Neural progenitor cell (in vitro differentiated cells): ENCODE measurements at regions not wholly inside any gene's neighbourhood (a gene's known extent, or its start where the extent isn't known, plus 50 kb on each side); places are given as distances from the start of the nearest gene placed in this dataset.

ENCODE experiments used
- DNase-seq: peaks from one replicate; pipeline ENCODE4 v3.0.0-alpha.2; 2016; ENCODE audit warnings: low spot score
- H2AFZ ChIP-seq: fragments of 200-600 bp; sonication (generic); replicated peaks from 2 replicates; pipeline ENCODE4 v1.6.1; 2016; ENCODE audit warnings: antibody characterized with exemption
- H3F3A ChIP-seq: fragments of 200-600 bp; sonication (generic); 2 replicates; pipeline ENCODE4 v1.6.1; 2016; ENCODE audit warnings: antibody characterized with exemption, low read depth
- H3K27ac ChIP-seq: fragments of 200-600 bp; sonication (generic); 2 replicates; pipeline ENCODE4 v1.5.1; 2016; ENCODE audit warnings: mild to moderate bottlenecking
- H3K27me3 ChIP-seq: fragments of 200-600 bp; sonication (generic); 2 replicates; pipeline ENCODE4 v1.6.1; 2016; ENCODE audit warnings: mild to moderate bottlenecking, moderate library complexity
- H3K36me3 ChIP-seq: fragments of 200-600 bp; sonication (generic); 2 replicates; pipeline ENCODE4 v1.5.1; 2016
- H3K4me1 ChIP-seq: fragments of 200-600 bp; sonication (generic); 2 replicates; pipeline ENCODE4 v1.6.1; 2016; ENCODE audit warnings: mixed run types
- H3K4me2 ChIP-seq: fragments of 200-600 bp; sonication (generic); 2 replicates; pipeline ENCODE4 v1.6.1; 2016
- H3K4me3 ChIP-seq: fragments of 200-600 bp; sonication (generic); 2 replicates; pipeline ENCODE4 v1.5.1; 2016
- H3K79me2 ChIP-seq: fragments of 200-600 bp; sonication (generic); 2 replicates; pipeline ENCODE4 v1.6.1; 2016; ENCODE audit warnings: low read depth
- H3K9ac ChIP-seq: fragments of 200-600 bp; sonication (generic); 2 replicates; pipeline ENCODE4 v1.6.1; 2016
- H3K9me3 ChIP-seq: fragments of 200-600 bp; sonication (generic); 2 replicates; pipeline ENCODE4 v1.5.1; 2016; ENCODE audit warnings: low read depth
- H4K20me1 ChIP-seq: fragments of 200-600 bp; sonication (generic); 2 replicates; pipeline ENCODE4 v1.6.1; 2016; ENCODE audit warnings: low read depth
- H3K27ac Mint-ChIP-seq: 3 replicates; pipeline ENCODE4 v1.8.0; 2021; ENCODE audit warnings: mixed read lengths
- H3K27me3 Mint-ChIP-seq: 2 replicates; pipeline ENCODE4 v1.8.0; 2022; ENCODE audit warnings: low read depth, mild to moderate bottlenecking, inconsistent platforms, moderate library complexity, mixed read lengths; ENCODE audit not compliant: insufficient read depth
- H3K36me3 Mint-ChIP-seq: 3 replicates; pipeline ENCODE4 v1.8.0; 2021; ENCODE audit warnings: mixed read lengths
- H3K4me1 Mint-ChIP-seq: 3 replicates; pipeline ENCODE4 v1.8.0; 2021; ENCODE audit warnings: mixed read lengths
- H3K4me3 Mint-ChIP-seq: 3 replicates; pipeline ENCODE4 v1.8.0; 2021; ENCODE audit warnings: mild to moderate bottlenecking, moderate library complexity, mixed read lengths
- H3K9me3 Mint-ChIP-seq: 3 replicates; pipeline ENCODE4 v1.8.0; 2020; ENCODE audit warnings: mixed read lengths
- EZH2 ChIP-seq: fragments of 200-600 bp; sonication (generic); IDR thresholded peaks from 2 replicates; pipeline ENCODE4 v1.6.1; 2017; ENCODE audit warnings: antibody characterized with exemption, mild to moderate bottlenecking, moderate library complexity
- EZH2phosphoT487 ChIP-seq: fragments of 200-600 bp; sonication (generic); IDR thresholded peaks from 2 replicates; pipeline ENCODE4 v1.6.1; 2017; ENCODE audit warnings: antibody characterized with exemption
- TF ChIP-seq, protein P1 (sequence below): fragments of 200-600 bp; sonication (generic); IDR thresholded peaks from 2 replicates; pipeline ENCODE4 v1.5.1; 2017; ENCODE audit warnings: antibody characterized with exemption, mild to moderate bottlenecking

DNA sequence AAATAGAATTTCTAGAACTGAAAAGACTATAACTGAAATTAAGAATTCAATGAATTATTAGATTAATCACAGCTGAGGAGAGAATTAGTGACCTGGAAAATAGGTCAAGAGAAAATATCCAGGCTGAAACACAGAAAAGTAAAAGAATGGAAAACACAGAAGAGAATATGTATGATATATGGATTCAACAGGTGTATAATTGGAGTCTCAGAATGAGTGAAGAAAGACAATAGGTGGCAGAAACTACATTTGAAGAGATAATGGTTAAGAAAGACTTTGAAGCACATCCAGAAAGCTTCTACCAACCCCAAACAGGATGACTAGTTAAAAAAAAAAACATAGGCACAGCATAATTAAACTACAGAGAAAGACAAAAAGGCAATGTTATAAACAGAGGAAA is 196.2 kb upstream of the ASCC3 start:
- no peak overlapping the region for H3K27ac Mint-ChIP-seq
- TF ChIP-seq EZH2 (no peak), EZH2phosphoT487 (no peak)
- TF ChIP-seq, protein P1, sequence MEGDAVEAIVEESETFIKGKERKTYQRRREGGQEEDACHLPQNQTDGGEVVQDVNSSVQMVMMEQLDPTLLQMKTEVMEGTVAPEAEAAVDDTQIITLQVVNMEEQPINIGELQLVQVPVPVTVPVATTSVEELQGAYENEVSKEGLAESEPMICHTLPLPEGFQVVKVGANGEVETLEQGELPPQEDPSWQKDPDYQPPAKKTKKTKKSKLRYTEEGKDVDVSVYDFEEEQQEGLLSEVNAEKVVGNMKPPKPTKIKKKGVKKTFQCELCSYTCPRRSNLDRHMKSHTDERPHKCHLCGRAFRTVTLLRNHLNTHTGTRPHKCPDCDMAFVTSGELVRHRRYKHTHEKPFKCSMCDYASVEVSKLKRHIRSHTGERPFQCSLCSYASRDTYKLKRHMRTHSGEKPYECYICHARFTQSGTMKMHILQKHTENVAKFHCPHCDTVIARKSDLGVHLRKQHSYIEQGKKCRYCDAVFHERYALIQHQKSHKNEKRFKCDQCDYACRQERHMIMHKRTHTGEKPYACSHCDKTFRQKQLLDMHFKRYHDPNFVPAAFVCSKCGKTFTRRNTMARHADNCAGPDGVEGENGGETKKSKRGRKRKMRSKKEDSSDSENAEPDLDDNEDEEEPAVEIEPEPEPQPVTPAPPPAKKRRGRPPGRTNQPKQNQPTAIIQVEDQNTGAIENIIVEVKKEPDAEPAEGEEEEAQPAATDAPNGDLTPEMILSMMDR = no peak
- Histone ChIP-seq H4K20me1 (no peaks in the 10 kb centered on the region), H2AFZ (no peak overlapping the region), H3K27me3 (no peaks in the 10 kb centered on the region), H3K4me3 (no peak overlapping the region), H3K27ac (no peak overlapping the region), H3K4me2 (no peak overlapping the region), H3K9ac (no peak overlapping the region), H3K36me3 (no peaks in the 10 kb centered on the region), H3K79me2 (no peaks in the 10 kb centered on the region), H3K4me1 (no peaks in the 10 kb centered on the region), H3K9me3 (no peaks in the 10 kb centered on the region), H3F3A (no peaks in the 10 kb centered on the region)
- no peak for DNase-seq
- H3K4me1 Mint-ChIP-seq = no peaks in the 10 kb centered on the region
- H3K9me3 Mint-ChIP-seq = peaks cover 7% of the 10 kb centered on the region
- H3K27me3 Mint-ChIP-seq = peaks cover 2% of the 10 kb centered on the region
- no peak overlapping the region for H3K4me3 Mint-ChIP-seq
- no peaks in the 10 kb centered on the region for H3K36me3 Mint-ChIP-seq

DNA sequence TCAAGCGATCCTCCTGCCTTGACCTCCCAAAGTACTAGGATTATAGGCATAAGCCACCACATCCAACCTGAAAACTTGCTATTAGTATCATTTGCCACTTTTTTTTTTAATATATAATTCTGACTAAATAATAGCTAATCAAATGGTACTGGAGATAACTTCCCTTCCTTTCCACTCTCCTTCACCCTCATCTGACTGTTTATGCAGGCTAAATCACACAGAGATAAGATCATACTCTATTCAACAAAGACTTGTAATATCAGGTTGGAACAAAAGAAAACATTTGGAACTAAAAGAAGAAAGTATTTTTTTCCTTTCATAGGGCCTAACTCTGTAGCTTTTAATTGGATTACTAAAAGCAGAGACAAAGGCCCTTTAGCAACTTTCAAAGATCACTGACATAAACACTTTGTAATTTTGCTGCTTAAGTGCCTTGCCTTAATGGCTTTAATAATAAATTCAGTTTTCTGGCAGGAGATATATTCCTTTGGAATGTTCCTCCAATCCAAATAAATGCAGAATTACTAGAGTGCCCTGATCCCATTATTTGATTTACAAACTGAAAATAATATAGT is 198.7 kb upstream of the ASCC3 start:
- no peaks in the 10 kb centered on the region for H3K36me3 Mint-ChIP-seq
- no peak overlapping the region for H3K4me3 ChIP-seq
- H3K4me1 Mint-ChIP-seq = no peaks in the 10 kb centered on the region
- peaks cover 7% of the 10 kb centered on the region for H3F3A ChIP-seq
- H3K9ac ChIP-seq = no peak overlapping the region
- H3K4me2 ChIP-seq = no peak overlapping the region
- H3K79me2 ChIP-seq = no peaks in the 10 kb centered on the region
- no peak for DNase-seq
- H3K27ac Mint-ChIP-seq = no peak overlapping the region
- H3K9me3 Mint-ChIP-seq = peaks cover 7% of the 10 kb centered on the region
- no peak overlapping the region for H3K27ac ChIP-seq
- H3K4me1 ChIP-seq = peaks cover 18% of the 10 kb centered on the region
- H3K4me3 Mint-ChIP-seq = no peak overlapping the region
- no peaks in the 10 kb centered on the region for H4K20me1 ChIP-seq
- no peak overlapping the region for H2AFZ ChIP-seq
- TF ChIP-seq EZH2phosphoT487 = no peak
- TF ChIP-seq EZH2 = no peak
- TF ChIP-seq, protein P1 = no peak
- no peaks in the 10 kb centered on the region for H3K27me3 ChIP-seq
- no peaks in the 10 kb centered on the region for H3K36me3 ChIP-seq
- no peaks in the 10 kb centered on the region for H3K9me3 ChIP-seq
- H3K27me3 Mint-ChIP-seq = peaks cover 2% of the 10 kb centered on the region

DNA sequence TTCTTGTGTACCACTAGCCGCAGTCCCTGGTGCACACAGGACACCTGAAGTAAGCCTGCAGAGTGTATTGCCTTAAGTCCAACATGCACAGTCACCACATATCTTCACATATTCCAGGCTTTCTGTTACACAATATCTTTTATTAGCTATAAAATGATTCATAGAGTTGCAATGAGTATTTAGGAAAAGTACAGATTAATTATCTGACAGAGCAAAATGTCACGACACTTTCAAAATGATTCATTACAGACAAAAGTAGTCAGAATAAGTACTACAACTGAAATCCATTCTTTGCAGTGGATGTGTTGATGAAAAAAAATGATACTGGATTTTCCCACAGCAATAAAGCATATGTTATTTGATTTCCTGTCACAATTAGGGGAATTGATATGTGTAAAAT is 199.5 kb upstream of the ASCC3 start:
- no peak overlapping the region for H3K4me3 Mint-ChIP-seq
- peaks cover 26% of the 10 kb centered on the region for H3K4me1 ChIP-seq
- TF ChIP-seq, protein P1 = no peak
- TF ChIP-seq EZH2 (no peak), EZH2phosphoT487 (no peak)
- H3K9me3 Mint-ChIP-seq = peaks cover 7% of the 10 kb centered on the region
- no peak overlapping the region for H2AFZ ChIP-seq
- H3K79me2 ChIP-seq = no peaks in the 10 kb centered on the region
- no peaks in the 10 kb centered on the region for H3K36me3 Mint-ChIP-seq
- no peaks in the 10 kb centered on the region for H4K20me1 ChIP-seq
- H3K4me1 Mint-ChIP-seq = no peaks in the 10 kb centered on the region
- peaks cover 2% of the 10 kb centered on the region for H3K27me3 Mint-ChIP-seq
- no peaks in the 10 kb centered on the region for H3K9me3 ChIP-seq
- no peak overlapping the region for H3K4me2 ChIP-seq
- DNase-seq = no peak
- H3K27me3 ChIP-seq = no peaks in the 10 kb centered on the region
- no peak overlapping the region for H3K27ac ChIP-seq
- no peak overlapping the region for H3K4me3 ChIP-seq
- no peaks in the 10 kb centered on the region for H3K36me3 ChIP-seq
- no peak overlapping the region for H3K9ac ChIP-seq
- H3K27ac Mint-ChIP-seq = no peak overlapping the region
- peaks cover 7% of the 10 kb centered on the region for H3F3A ChIP-seq
